ENCODE measurements at regions not wholly inside any gene's neighbourhood (a gene's known extent, or its start where the extent isn't known, plus 50 kb on each side); places are given as distances from the start of the nearest gene placed in this dataset.

DNA sequence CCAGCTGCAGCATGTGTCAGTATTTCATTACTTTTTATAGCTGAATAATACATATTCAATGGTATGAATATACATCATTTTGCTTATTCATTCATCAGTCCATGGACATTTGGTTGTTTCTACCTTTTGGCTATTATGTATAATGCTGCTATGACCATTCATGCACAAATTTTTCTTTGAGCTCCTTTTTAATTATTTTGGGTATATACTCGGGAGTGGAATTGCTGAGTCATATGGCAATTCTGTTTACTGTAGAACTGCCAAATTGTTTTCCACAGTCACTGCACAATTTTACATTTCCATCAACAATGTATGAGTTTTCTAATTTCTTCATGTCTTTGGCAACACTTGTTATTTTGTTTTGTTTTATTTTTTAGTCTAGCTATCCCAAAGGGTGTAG lies 405.9 kb upstream of the PITX2 start:
- H3K4me2 ChIP-seq (ENCODE audit: control insufficient read depth, extremely low read depth, insufficient read depth, low read depth, low read length) = no peak overlapping the region
- dilution Hi-C loops (cut with MboI; ENCODE audit: extremely low pct_ligation_motif_present, low sequenced_read_pairs) = no loop called here

DNA sequence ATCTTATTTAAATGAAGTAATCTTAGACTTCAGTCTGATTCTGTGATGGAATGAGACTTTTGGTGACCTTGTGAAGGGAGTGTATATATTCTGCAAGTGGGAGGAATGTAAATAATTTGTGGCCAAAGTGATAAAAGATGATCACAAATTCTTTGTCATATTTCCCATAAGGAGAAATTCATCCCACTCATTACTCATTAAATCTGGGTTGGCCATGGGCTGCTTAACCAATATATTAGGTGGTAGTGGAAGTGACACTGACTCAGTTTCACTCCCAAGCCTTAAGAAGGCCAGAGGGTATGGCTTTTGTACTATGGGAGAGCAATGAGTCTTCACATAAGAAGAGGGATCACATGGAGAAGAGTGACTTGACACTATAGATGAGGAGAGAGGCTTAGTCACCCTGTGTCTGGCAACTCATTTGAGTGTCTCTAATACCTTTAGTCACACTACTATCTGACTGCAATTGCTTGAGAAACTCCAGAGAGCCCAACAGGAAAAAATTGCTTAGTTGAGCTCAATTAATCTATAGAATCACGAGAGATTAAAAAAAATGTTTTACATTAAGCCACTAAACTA lies 408.2 kb upstream of the PITX2 start:
- Histone ChIP-seq H3K27ac (ENCODE audit: control insufficient read depth, insufficient read depth, low read length) (no peak overlapping the region), H3K9me1 (ENCODE audit: control insufficient read depth, extremely low read depth, insufficient read depth, low read length) (no peaks in the 10 kb centered on the region), H2AFZ (ENCODE audit: control insufficient read depth, low read length) (no peak overlapping the region), H3K4me3 (ENCODE audit: control insufficient read depth in 2 of 3, extremely low read depth in 1 of 3, insufficient read depth in 2 of 3, low read depth in 1 of 3, low read length in 3 of 3) (no peak overlapping the region), H3K9ac (ENCODE audit: control insufficient read depth, extremely low read depth, insufficient read depth, low read length) (no peak overlapping the region), H3K4me2 (ENCODE audit: control insufficient read depth, extremely low read depth, insufficient read depth, low read depth, low read length) (no peak overlapping the region), H3K27me3 (ENCODE audit: control insufficient read depth, extremely low read depth, insufficient read depth, low read length) (no peaks in the 10 kb centered on the region), H3K36me3 (ENCODE audit: control insufficient read depth in 2 of 2, extremely low read depth in 1 of 2, insufficient read depth in 2 of 2, low read length in 2 of 2) (no peaks in the 10 kb centered on the region), H3K9me3 (ENCODE audit: control insufficient read depth, low read depth, low read length) (no peaks in the 10 kb centered on the region), H3K4me1 (ENCODE audit: control insufficient read depth, extremely low read depth, insufficient read depth, low read length) (no peaks in the 10 kb centered on the region), H3K79me2 (ENCODE audit: control insufficient read depth, insufficient read depth, low read length) (no peaks in the 10 kb centered on the region), H4K20me1 (ENCODE audit: control insufficient read depth, extremely low read depth, insufficient read depth, low read length) (no peaks in the 10 kb centered on the region)
- TF ChIP-seq EZH2 (IDR thresholded peaks at IDR 0.05; ENCODE audit: low read length) = no peak
- TF ChIP-seq, protein P1, sequence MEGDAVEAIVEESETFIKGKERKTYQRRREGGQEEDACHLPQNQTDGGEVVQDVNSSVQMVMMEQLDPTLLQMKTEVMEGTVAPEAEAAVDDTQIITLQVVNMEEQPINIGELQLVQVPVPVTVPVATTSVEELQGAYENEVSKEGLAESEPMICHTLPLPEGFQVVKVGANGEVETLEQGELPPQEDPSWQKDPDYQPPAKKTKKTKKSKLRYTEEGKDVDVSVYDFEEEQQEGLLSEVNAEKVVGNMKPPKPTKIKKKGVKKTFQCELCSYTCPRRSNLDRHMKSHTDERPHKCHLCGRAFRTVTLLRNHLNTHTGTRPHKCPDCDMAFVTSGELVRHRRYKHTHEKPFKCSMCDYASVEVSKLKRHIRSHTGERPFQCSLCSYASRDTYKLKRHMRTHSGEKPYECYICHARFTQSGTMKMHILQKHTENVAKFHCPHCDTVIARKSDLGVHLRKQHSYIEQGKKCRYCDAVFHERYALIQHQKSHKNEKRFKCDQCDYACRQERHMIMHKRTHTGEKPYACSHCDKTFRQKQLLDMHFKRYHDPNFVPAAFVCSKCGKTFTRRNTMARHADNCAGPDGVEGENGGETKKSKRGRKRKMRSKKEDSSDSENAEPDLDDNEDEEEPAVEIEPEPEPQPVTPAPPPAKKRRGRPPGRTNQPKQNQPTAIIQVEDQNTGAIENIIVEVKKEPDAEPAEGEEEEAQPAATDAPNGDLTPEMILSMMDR (optimal IDR thresholded peaks at IDR 0.05 in 1 of 3, IDR thresholded peaks at IDR 0.05 in 1 of 3, conservative IDR thresholded peaks at IDR 0.05 in 1 of 3; ENCODE audit: extremely low read depth in 1 of 3, insufficient read depth in 2 of 3, low read length in 3 of 3) = no peak
- FAIRE-seq (no peak), DNase-seq (ENCODE audit: low read depth, low spot score) (no peak)
- dilution Hi-C loops (cut with MboI; ENCODE audit: extremely low pct_ligation_motif_present, low sequenced_read_pairs) = no loop called here

More for the DNA sequence above, 405.9 kb upstream of the PITX2 start:
- no peak for DNase-seq (ENCODE audit: low read depth, low spot score)
- no peak overlapping the region for H3K4me3 ChIP-seq (ENCODE audit: control insufficient read depth in 2 of 3, extremely low read depth in 1 of 3, insufficient read depth in 2 of 3, low read depth in 1 of 3, low read length in 3 of 3)
- H3K9ac ChIP-seq (ENCODE audit: control insufficient read depth, extremely low read depth, insufficient read depth, low read length) = no peak overlapping the region
- no peaks in the 10 kb centered on the region for H3K27me3 ChIP-seq (ENCODE audit: control insufficient read depth, extremely low read depth, insufficient read depth, low read length)
- H3K27ac ChIP-seq (ENCODE audit: control insufficient read depth, insufficient read depth, low read length) = no peak overlapping the region
- FAIRE-seq = no peak
- no peaks in the 10 kb centered on the region for H3K36me3 ChIP-seq (ENCODE audit: control insufficient read depth in 2 of 2, extremely low read depth in 1 of 2, insufficient read depth in 2 of 2, low read length in 2 of 2)
- no peak for TF ChIP-seq EZH2 (IDR thresholded peaks at IDR 0.05; ENCODE audit: low read length)
- TF ChIP-seq, protein P1 (optimal IDR thresholded peaks at IDR 0.05 in 1 of 3, IDR thresholded peaks at IDR 0.05 in 1 of 3, conservative IDR thresholded peaks at IDR 0.05 in 1 of 3; ENCODE audit: extremely low read depth in 1 of 3, insufficient read depth in 2 of 3, low read length in 3 of 3) = no peak
- H4K20me1 ChIP-seq (ENCODE audit: control insufficient read depth, extremely low read depth, insufficient read depth, low read length) = no peaks in the 10 kb centered on the region
- H3K79me2 ChIP-seq (ENCODE audit: control insufficient read depth, insufficient read depth, low read length) = no peaks in the 10 kb centered on the region
- H3K4me1 ChIP-seq (ENCODE audit: control insufficient read depth, extremely low read depth, insufficient read depth, low read length) = no peaks in the 10 kb centered on the region
- H2AFZ ChIP-seq (ENCODE audit: control insufficient read depth, low read length) = no peak overlapping the region
- no peaks in the 10 kb centered on the region for H3K9me3 ChIP-seq (ENCODE audit: control insufficient read depth, low read depth, low read length)
- no peaks in the 10 kb centered on the region for H3K9me1 ChIP-seq (ENCODE audit: control insufficient read depth, extremely low read depth, insufficient read depth, low read length)

Measured in keratinocyte (primary cell).